SU-DHL-6 (cell line): ENCODE measurements at regions not wholly inside any gene's neighbourhood (a gene's known extent, or its start where the extent isn't known, plus 50 kb on each side); places are given as distances from the start of the nearest gene placed in this dataset.

ENCODE experiments used
- H2AFZ ChIP-seq: fragments of 200-600 bp; sonication (generic); 2 replicates; pipeline ENCODE4 v1.6.1; 2014; ENCODE audit warnings: low read depth, mild to moderate bottlenecking, moderate library complexity, mixed read lengths, antibody characterized with exemption, low read length; ENCODE audit not compliant: severe bottlenecking
- H3F3A ChIP-seq: fragments of 200-600 bp; shearing (Covaris generic); 2 replicates; pipeline ENCODE4 v1.6.0; 2016; ENCODE audit warnings: antibody characterized with exemption, mild to moderate bottlenecking; ENCODE audit not compliant: insufficient read depth
- H3K27ac ChIP-seq: fragments of 200-600 bp; sonication (generic); 2 replicates; pipeline ENCODE4 v1.5.1; 2016; ENCODE audit warnings: low read depth, mild to moderate bottlenecking, low read length, moderate library complexity, mixed read lengths
- H3K27me3 ChIP-seq: fragments of 200-600 bp; sonication (generic), shearing (Covaris generic); 2 replicates; pipeline ENCODE4 v1.6.0; 2014; ENCODE audit warnings: mild to moderate bottlenecking, low read length
- H3K36me3 ChIP-seq: fragments of 200-600 bp; sonication (generic); 2 replicates; pipeline ENCODE4 v1.6.1; 2014; ENCODE audit warnings: mild to moderate bottlenecking, low read length, mixed read lengths
- H3K4me2 ChIP-seq: fragments of 300-600, 200-600 bp; shearing (Covaris generic), sonication (generic); 2 replicates; pipeline ENCODE4 v1.6.0; 2014; ENCODE audit warnings: low read length, low read depth, mild to moderate bottlenecking; ENCODE audit not compliant: poor library complexity, severe bottlenecking
- H3K4me3 ChIP-seq: fragments of 200-600 bp; sonication (generic); 2 replicates; pipeline ENCODE4 v1.5.1; 2014; ENCODE audit warnings: antibody characterized with exemption, low read length, mild to moderate bottlenecking, mixed read lengths; ENCODE audit not compliant: insufficient read depth, poor library complexity, severe bottlenecking
- H3K79me2 ChIP-seq: fragments of 200-600 bp; sonication (generic); 2 replicates; pipeline ENCODE4 v1.6.1; 2014; ENCODE audit warnings: mild to moderate bottlenecking, low read length, moderate library complexity; ENCODE audit not compliant: insufficient read depth
- H3K9ac ChIP-seq: fragments of 200-600 bp; sonication (generic); 2 replicates; pipeline ENCODE4 v1.7.0; 2014; ENCODE audit warnings: mild to moderate bottlenecking, low read length
- H3K9me2 ChIP-seq: fragments of 200-600 bp; sonication (generic); replicated peaks from 2 replicates; pipeline ENCODE4 v1.6.1; 2014; ENCODE audit warnings: low read length; ENCODE audit not compliant: insufficient read depth
- H3K9me3 ChIP-seq: fragments of 200-600 bp; sonication (generic); 2 replicates; pipeline ENCODE4 v1.6.1; 2014; ENCODE audit warnings: low read length, mixed read lengths; ENCODE audit not compliant: insufficient read depth
- H4K20me1 ChIP-seq: fragments of 200-600 bp; sonication (generic); 2 replicates; pipeline ENCODE4 v1.6.1; 2014; ENCODE audit warnings: low read depth, mild to moderate bottlenecking, antibody characterized with exemption, low read length, moderate library complexity, mixed read lengths
- CTCF ChIP-seq: fragments of 200-600 bp; sonication (generic); IDR thresholded peaks from one replicate; pipeline ENCODE4 v1.5.1; 2017; ENCODE audit warnings: antibody characterized with exemption, mild to moderate bottlenecking, low read length, moderate library complexity; ENCODE audit not compliant: insufficient read depth, poor library complexity, severe bottlenecking
- EZH2phosphoT487 ChIP-seq: fragments of 200-600 bp; sonication (generic), shearing (Covaris generic); conservative IDR thresholded peaks from 2 replicates; pipeline ENCODE4 v1.6.1; 2018; ENCODE audit warnings: mild to moderate bottlenecking, antibody characterized with exemption, low read length, moderate library complexity, mixed read lengths

GRCh38 chr18:34003687-34004086 lies 221.0 kb downstream of the NOL4 start:
- Histone ChIP-seq H3K9me2 (no peaks in the 10 kb centered on the region), H3K27me3 (no peaks in the 10 kb centered on the region), H3K9me3 (no peaks in the 10 kb centered on the region), H3K4me3 (no peak overlapping the region), H3K79me2 (no peaks in the 10 kb centered on the region), H4K20me1 (no peaks in the 10 kb centered on the region), H2AFZ (no peak overlapping the region), H3K36me3 (no peaks in the 10 kb centered on the region), H3F3A (no peaks in the 10 kb centered on the region), H3K4me2 (no peak overlapping the region), H3K9ac (no peak overlapping the region), H3K27ac (no peak overlapping the region)
- TF ChIP-seq CTCF (no peak), EZH2phosphoT487 (no peak)

GRCh38 chr18:34002130-34002529 lies 222.6 kb downstream of the NOL4 start:
- no peaks in the 10 kb centered on the region for H3K9me3 ChIP-seq
- H3K4me3 ChIP-seq, result no peak overlapping the region
- no peak overlapping the region for H2AFZ ChIP-seq
- no peaks in the 10 kb centered on the region for H3K27me3 ChIP-seq
- no peaks in the 10 kb centered on the region for H3F3A ChIP-seq
- no peak overlapping the region for H3K27ac ChIP-seq
- TF ChIP-seq CTCF (no peak), EZH2phosphoT487 (no peak)
- H3K9me2 ChIP-seq, result no peaks in the 10 kb centered on the region
- no peak overlapping the region for H3K4me2 ChIP-seq
- H3K79me2 ChIP-seq, result no peaks in the 10 kb centered on the region
- no peaks in the 10 kb centered on the region for H3K36me3 ChIP-seq
- H4K20me1 ChIP-seq, result no peaks in the 10 kb centered on the region
- no peak overlapping the region for H3K9ac ChIP-seq

- Histone ChIP-seq H3K27me3 (no peaks in the 10 kb centered on the region), H4K20me1 (no peaks in the 10 kb centered on the region), H3K9me3 (no peaks in the 10 kb centered on the region), H3K9me2 (no peaks in the 10 kb centered on the region), H3F3A (no peaks in the 10 kb centered on the region), H3K79me2 (no peaks in the 10 kb centered on the region), H3K9ac (no peak overlapping the region), H3K4me2 (no peak overlapping the region), H2AFZ (no peak overlapping the region), H3K4me3 (no peak overlapping the region), H3K27ac (no peak overlapping the region), H3K36me3 (no peaks in the 10 kb centered on the region)
- TF ChIP-seq CTCF, result no peak
- TF ChIP-seq EZH2phosphoT487, result no peak
Observed at GRCh38 chr18:34001376-34001775, 223.3 kb downstream of the NOL4 start.
